HUES48 (cell line): ENCODE measurements at regions not wholly inside any gene's neighbourhood (a gene's known extent, or its start where the extent isn't known, plus 50 kb on each side); places are given as distances from the start of the nearest gene placed in this dataset.

Experiments
- H3K27ac ChIP-seq: one replicate; pipeline ENCODE4 v1.7.0; 2013; ENCODE audit warnings: low read depth, low read length, inconsistent platforms
- H3K27me3 ChIP-seq: 2 replicates; pipeline ENCODE4 v1.6.1; 2013; ENCODE audit warnings: mild to moderate bottlenecking, low read length; ENCODE audit not compliant: control insufficient read depth, insufficient read depth
- H3K36me3 ChIP-seq: 2 replicates; pipeline ENCODE4 v1.6.1; 2013; ENCODE audit warnings: low read length; ENCODE audit not compliant: control insufficient read depth, insufficient read depth
- H3K4me1 ChIP-seq: 2 replicates; pipeline ENCODE4 v1.6.1; 2013; ENCODE audit warnings: mild to moderate bottlenecking, low read length; ENCODE audit not compliant: control insufficient read depth, insufficient read depth
- H3K4me3 ChIP-seq: 2 replicates; pipeline ENCODE4 v1.5.1; 2013; ENCODE audit warnings: mild to moderate bottlenecking, low read depth, low read length
- H3K9ac ChIP-seq: 2 replicates; pipeline ENCODE4 v1.6.1; 2013; ENCODE audit warnings: mild to moderate bottlenecking, low read depth, low read length, moderate library complexity
- H3K9me3 ChIP-seq: 2 replicates; pipeline ENCODE4 v1.6.1; 2013; ENCODE audit warnings: low read length; ENCODE audit not compliant: control insufficient read depth, insufficient read depth

DNA sequence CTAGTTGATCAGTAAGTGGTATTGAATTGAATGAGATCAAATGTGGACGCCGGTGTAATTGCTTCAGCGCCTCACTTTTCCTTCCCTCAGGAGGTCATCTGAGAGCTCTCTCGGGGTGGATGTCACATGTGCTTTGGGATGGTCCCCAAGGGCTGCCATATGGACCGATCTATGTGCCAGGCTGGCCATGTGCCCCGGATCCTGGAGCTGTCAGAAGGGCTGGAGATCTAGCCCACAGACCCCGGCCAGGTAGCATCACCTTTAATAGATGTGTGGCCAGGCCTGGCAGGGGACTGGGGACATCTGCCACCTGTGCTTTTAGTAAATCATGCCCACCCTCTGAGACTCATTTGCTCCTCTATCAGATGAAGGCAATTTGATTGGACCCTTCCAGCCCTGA, 95.3 kb upstream of the CRHR1 start:
- no peaks in the 10 kb centered on the region for H3K36me3 ChIP-seq
- H3K27ac ChIP-seq = no peak overlapping the region
- H3K4me3 ChIP-seq = no peak overlapping the region
- no peaks in the 10 kb centered on the region for H3K27me3 ChIP-seq
- H3K9me3 ChIP-seq = no peaks in the 10 kb centered on the region
- no peaks in the 10 kb centered on the region for H3K4me1 ChIP-seq
- no peak overlapping the region for H3K9ac ChIP-seq

DNA sequence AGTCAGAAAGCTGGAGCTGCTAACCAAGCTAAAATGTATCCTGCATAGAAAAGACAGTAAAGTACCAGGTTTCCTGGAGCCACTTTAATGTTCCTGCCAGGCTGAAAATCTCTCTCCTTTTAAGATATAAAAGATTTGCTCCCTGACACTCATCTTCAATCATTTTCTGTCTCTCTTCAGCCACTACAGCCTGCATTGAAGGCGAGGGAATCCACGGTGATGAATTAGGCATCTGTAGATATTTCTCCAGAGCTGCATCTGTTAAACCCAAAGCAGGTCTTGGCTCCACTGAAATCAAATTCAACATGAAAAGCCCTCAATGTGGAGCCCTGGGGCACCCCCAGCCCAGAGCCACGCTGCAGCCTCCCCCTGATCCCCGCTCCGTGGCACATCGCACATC, 94.7 kb upstream of the CRHR1 start:
- no peaks in the 10 kb centered on the region for H3K9me3 ChIP-seq
- H3K36me3 ChIP-seq = no peaks in the 10 kb centered on the region
- no peak overlapping the region for H3K27ac ChIP-seq
- H3K4me3 ChIP-seq = no peak overlapping the region
- H3K9ac ChIP-seq = no peak overlapping the region
- H3K27me3 ChIP-seq = no peaks in the 10 kb centered on the region
- no peaks in the 10 kb centered on the region for H3K4me1 ChIP-seq

DNA sequence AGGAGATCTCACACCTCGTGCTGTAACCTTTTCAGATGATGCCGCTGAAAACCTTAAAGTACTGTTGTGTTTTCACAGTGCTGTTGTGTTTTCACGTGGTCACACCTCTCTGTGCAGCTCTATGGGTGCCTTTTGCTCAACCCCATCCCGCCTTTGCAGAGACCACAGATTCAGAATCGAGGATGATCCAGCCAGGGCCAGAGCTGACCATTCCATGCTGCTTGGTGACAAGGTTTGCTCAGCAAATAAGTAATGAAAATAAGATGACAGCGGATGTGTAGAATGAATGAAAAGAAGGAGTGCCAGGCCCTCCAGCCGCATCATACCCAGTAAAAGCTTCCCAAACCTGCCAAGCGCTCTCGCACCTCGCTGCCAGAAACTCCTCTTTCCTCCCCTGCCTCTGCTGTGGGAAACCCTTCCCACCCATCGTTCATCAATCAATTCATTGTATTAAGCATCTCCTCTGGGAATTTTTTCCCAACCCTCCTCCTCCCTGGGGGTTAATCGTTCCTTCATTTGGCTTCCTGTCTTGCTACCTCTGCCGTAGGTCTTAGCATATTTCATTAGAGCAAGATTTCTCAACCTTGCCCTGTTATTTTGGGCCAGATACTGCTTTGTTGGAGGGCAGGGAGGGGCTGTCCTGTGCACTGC, 93.4 kb upstream of the CRHR1 start:
- H3K4me3 ChIP-seq = no peak overlapping the region
- H3K9ac ChIP-seq = no peak overlapping the region
- no peaks in the 10 kb centered on the region for H3K36me3 ChIP-seq
- H3K27me3 ChIP-seq = no peaks in the 10 kb centered on the region
- no peaks in the 10 kb centered on the region for H3K9me3 ChIP-seq
- no peak overlapping the region for H3K27ac ChIP-seq
- no peaks in the 10 kb centered on the region for H3K4me1 ChIP-seq

DNA sequence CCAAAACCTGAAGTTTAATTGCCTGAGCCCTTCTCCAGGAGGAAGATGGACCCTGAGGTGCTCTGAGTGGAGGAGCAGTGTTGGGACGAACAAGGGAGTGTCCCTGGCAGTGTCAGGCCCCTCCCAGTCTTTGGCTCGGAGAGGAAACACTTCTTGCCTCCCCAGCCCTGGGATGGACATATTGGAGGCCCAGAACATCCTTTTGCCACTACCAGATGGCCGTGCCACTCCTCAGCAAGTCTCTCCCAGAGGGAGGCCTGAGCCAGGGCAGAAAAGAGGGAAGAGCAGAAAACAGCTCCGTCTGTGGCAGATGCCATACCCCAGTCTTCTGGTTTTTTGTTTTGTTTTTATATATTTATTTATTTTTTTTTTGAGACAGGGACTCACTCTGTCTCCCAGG, 91.5 kb upstream of the CRHR1 start:
- H3K27ac ChIP-seq = no peak overlapping the region
- H3K9me3 ChIP-seq = no peaks in the 10 kb centered on the region
- no peaks in the 10 kb centered on the region for H3K36me3 ChIP-seq
- H3K27me3 ChIP-seq = no peaks in the 10 kb centered on the region
- H3K4me3 ChIP-seq = no peak overlapping the region
- H3K9ac ChIP-seq = no peak overlapping the region
- no peaks in the 10 kb centered on the region for H3K4me1 ChIP-seq

DNA sequence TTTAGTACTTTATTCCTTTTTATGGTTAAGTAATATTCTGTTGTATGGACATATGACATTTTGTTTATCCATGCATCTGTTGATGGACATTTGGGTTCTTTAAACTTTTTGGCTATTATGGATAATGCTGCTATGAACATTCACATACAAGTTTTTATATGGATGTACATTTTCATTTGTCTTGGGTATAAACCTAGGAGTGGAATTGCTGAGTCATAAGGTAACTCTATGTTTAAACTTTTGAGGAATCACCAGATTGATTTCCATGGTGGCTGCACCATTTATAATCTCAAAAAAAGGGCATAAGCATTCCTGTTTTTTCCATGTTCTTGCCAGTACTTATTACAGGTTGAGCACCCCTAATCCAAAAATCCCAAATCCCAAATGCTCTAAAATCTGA, 90.3 kb upstream of the CRHR1 start:
- no peak overlapping the region for H3K4me3 ChIP-seq
- H3K27me3 ChIP-seq = no peaks in the 10 kb centered on the region

DNA sequence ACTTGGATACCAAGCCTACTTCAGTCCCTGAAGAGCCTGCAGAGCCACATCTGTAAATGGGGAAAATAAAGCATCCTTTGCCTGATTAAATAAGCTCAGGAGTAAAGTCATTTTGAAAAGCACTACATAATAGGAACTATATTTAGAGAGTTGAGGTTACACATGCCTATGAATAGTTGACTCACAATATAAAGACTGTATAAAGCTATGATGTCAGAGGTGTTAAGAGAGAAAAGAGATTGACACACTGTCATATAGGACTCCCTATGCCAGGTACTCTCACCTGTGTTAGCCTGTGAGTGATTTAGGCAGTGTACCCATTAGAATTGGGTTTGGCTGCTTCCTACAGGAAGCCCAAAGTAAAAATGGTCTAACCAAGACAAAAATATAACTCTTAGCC, 87.7 kb upstream of the CRHR1 start:
- Histone ChIP-seq H3K9ac (no peak overlapping the region), H3K4me3 (no peak overlapping the region), H3K27me3 (no peaks in the 10 kb centered on the region), H3K27ac (no peak overlapping the region), H3K9me3 (no peaks in the 10 kb centered on the region), H3K4me1 (no peaks in the 10 kb centered on the region), H3K36me3 (no peaks in the 10 kb centered on the region)

More for the DNA sequence above, 90.3 kb upstream of the CRHR1 start:
- Histone ChIP-seq H3K27ac (no peak overlapping the region), H3K9ac (no peak overlapping the region), H3K36me3 (no peaks in the 10 kb centered on the region), H3K9me3 (no peaks in the 10 kb centered on the region), H3K4me1 (no peaks in the 10 kb centered on the region)

DNA sequence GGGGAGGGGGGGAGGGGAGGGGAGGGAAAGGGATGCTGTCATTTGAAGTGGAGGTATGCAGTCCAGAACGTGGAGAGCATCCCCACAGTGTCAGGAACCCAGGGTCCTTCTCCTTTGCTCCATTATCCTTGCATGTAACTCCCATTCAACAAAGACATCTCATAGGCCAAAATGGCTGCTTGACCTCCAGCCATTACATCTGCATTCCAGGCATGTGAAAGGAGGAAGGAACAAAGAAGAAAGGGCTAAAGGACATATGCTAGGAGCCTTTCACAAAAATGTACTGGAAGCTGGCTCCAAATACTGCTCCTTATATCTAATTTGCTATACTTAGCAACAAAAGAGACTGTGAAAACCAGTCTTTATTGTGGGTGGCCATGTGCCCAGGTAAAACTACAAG, 87.0 kb upstream of the CRHR1 start:
- Histone ChIP-seq H3K27ac (no peak overlapping the region), H3K27me3 (no peaks in the 10 kb centered on the region)

DNA sequence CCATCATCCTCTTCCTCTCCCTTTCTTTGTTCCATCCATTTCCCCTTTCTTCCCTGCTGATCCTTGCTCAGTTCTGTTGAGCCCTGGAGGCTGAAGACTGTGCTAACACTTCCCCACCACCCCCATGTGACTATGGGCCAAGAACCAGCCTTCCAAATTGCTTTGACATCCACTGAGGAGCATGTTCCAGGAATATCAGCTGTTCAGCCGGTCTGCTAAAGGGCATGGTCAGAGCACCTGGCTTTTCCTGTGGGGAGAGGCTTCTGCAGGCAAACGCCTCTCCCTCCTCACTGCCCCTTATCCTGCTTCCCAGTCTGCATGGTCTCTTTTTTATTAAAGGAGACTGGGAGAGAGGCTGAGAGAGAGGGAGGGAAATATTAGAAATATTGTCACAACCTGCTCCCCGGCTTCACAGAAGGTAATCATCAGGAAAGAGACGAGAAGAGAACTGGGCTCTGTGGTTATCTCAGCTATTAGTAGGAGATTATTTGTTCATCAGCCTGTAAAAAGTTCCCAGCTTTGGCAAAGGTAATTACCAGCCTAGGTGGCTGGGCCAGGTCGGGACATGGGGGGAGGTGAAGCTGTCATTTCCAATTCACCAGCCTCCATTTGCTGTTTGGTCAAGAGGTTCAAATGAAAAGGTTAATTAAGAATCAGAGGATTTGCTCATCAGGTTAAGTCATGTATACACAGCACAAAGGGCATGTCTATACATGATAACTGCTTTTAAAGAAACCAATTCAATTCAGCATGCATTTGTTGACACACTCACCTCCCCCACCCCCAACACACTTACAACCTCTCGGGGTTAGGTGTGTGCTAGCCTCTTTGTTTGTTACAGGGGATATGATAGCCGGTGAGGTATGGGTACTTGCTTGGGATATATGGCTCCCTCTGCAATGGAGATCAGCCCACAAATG, 83.7 kb upstream of the CRHR1 start:
- peaks cover 6% of the 10 kb centered on the region; the same call in 1 of the 2 replicates for H3K4me1 ChIP-seq
- H3K36me3 ChIP-seq = no peaks in the 10 kb centered on the region
- H3K4me3 ChIP-seq = no peak overlapping the region
- H3K9me3 ChIP-seq = no peaks in the 10 kb centered on the region
- no peaks in the 10 kb centered on the region; the same call in 1 of the 2 replicates for H3K27me3 ChIP-seq
- no peak overlapping the region for H3K9ac ChIP-seq
- H3K27ac ChIP-seq = no peak overlapping the region

More for the DNA sequence above, 87.0 kb upstream of the CRHR1 start:
- Histone ChIP-seq H3K4me3 (no peak overlapping the region), H3K9me3 (no peaks in the 10 kb centered on the region), H3K36me3 (no peaks in the 10 kb centered on the region), H3K9ac (no peak overlapping the region), H3K4me1 (no peaks in the 10 kb centered on the region)

DNA sequence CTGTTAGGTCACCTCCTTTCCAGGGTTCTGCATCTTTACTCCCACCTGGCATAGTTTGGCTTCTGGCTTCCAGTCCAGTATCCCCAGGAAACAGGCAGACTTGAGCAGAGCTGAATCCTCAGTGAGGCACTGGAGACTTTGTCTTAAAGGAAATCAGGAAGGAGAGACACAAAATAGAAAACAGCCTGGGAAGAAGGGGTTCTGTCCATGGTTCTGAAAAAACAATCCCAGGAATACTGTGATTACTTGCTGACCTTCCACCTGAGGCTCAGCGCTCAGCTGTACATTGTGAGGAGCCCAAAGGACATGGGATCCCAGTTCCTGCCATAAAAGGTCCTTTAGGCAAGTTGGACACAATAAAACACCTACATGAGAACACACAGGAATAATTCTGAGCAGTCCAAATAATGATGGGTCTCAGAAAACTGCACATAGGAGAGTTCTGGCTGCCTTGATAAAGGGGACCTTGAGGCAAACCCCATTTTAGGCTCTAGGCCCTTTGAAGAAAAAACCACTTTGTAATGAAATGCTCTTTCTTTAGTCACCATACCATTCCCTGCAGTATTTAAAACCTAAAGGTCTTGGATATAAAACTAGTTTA, 81.4 kb upstream of the CRHR1 start:
- Histone ChIP-seq H3K4me1 (peaks cover 6% of the 10 kb centered on the region; the same call in 1 of the 2 replicates), H3K9ac (no peak overlapping the region), H3K36me3 (no peaks in the 10 kb centered on the region), H3K27me3 (no peaks in the 10 kb centered on the region; the same call in 1 of the 2 replicates), H3K4me3 (no peak overlapping the region), H3K9me3 (no peaks in the 10 kb centered on the region), H3K27ac (no peak overlapping the region)

DNA sequence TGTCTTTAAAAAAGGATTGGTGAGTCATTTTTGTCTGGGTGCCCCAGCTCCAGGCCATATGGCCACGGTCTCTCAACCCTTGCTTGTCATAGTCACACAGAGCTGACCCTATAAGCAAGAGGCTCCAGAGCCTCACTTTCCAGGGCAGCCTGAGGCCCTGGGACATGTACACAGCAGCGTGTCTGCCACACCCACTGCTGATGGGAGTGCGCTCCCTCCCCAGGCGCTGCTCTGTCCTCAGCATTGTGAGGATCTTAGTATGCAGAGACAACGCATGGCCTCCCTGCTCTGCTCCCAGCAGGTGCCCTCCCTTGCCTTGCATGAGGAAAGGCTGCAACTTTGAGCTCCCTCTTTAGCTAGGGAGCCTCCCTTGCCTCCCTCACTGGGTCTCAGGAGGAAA, 80.8 kb upstream of the CRHR1 start:
- Histone ChIP-seq H3K27me3 (no peaks in the 10 kb centered on the region; the same call in 1 of the 2 replicates), H3K27ac (no peak overlapping the region), H3K9me3 (no peaks in the 10 kb centered on the region)

DNA sequence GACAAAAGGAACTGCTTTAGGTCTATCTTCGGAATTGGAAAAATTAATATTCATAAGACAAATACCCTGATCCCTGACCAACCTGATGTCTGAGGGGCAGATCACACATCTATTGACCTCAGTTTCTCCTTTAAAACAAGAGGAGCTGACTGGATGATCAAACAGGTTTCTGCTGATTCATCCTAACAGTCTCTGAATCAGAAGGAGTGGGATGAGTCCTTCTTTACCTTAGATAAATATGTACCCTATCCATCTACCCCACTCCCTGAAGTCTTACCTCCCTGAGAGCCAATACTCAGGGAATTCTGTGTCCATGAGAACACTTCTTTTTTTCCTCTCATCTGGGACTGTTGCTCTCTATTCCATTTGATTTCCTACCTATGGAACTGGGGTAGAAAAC, 80.3 kb upstream of the CRHR1 start:
- Histone ChIP-seq H3K4me3 (no peak overlapping the region), H3K27me3 (no peaks in the 10 kb centered on the region; the same call in 1 of the 2 replicates), H3K36me3 (no peaks in the 10 kb centered on the region), H3K4me1 (peaks cover 6% of the 10 kb centered on the region; the same call in 1 of the 2 replicates), H3K27ac (no peak overlapping the region), H3K9me3 (no peaks in the 10 kb centered on the region), H3K9ac (no peak overlapping the region)

More for the DNA sequence above, 80.8 kb upstream of the CRHR1 start:
- no peak overlapping the region for H3K9ac ChIP-seq
- peaks cover 6% of the 10 kb centered on the region; the same call in 1 of the 2 replicates for H3K4me1 ChIP-seq
- no peak overlapping the region for H3K4me3 ChIP-seq
- H3K36me3 ChIP-seq = no peaks in the 10 kb centered on the region
